ENCODE measurements at regions not wholly inside any gene's neighbourhood (a gene's known extent, or its start where the extent isn't known, plus 50 kb on each side); places are given as distances from the start of the nearest gene placed in this dataset.

DNA sequence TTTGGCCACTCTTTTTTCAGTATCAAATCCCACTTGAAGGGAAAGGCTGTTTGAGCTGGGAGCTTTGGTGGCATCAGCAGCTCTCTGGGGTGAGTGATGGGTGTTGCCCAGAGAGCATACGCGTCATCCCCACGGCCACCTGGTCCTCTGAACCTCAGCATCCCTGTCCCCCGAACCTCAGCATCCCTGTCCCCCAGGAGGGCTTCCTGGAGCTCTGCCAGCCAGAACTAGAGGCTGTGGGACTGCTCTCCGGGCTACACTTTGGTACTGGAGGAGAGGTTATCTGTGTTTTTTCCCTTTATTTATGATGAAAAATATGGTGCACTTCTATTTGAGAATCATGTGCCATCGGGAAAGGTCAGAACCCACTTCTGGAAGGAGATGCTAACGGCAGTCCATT, 131.5 kb upstream of the RTL1 start:
- Histone ChIP-seq H3K9ac (ENCODE audit: low read length) (no peak overlapping the region), H3K9me3 (ENCODE audit: control insufficient read depth, low read length) (no peaks in the 10 kb centered on the region), H3K27me3 (replicated peaks; ENCODE audit: control insufficient read depth, insufficient read depth, low read length) (no peaks in the 10 kb centered on the region), H3K4me3 (ENCODE audit: low read length) (no peak overlapping the region), H3K4me1 (ENCODE audit: control insufficient read depth, insufficient read depth, low read length) (no peaks in the 10 kb centered on the region), H3K36me3 (ENCODE audit: control insufficient read depth, insufficient read depth, low read length, severe bottlenecking) (peaks cover 62% of the 10 kb centered on the region)
- no peak for DNase-seq (ENCODE audit: low read depth)

GRCh38 chr14:101035466-101036225, 132.1 kb upstream of the RTL1 start:
- Histone ChIP-seq H3K36me3 (ENCODE audit: control insufficient read depth, insufficient read depth, low read length, severe bottlenecking) (peaks cover 65% of the 10 kb centered on the region), H3K4me1 (ENCODE audit: control insufficient read depth, insufficient read depth, low read length) (no peaks in the 10 kb centered on the region), H3K27me3 (replicated peaks; ENCODE audit: control insufficient read depth, insufficient read depth, low read length) (no peaks in the 10 kb centered on the region), H3K9ac (ENCODE audit: low read length) (no peak overlapping the region), H3K9me3 (ENCODE audit: control insufficient read depth, low read length) (no peaks in the 10 kb centered on the region), H3K4me3 (ENCODE audit: low read length) (no peak overlapping the region)
- no peak for DNase-seq (ENCODE audit: low read depth)

DNA sequence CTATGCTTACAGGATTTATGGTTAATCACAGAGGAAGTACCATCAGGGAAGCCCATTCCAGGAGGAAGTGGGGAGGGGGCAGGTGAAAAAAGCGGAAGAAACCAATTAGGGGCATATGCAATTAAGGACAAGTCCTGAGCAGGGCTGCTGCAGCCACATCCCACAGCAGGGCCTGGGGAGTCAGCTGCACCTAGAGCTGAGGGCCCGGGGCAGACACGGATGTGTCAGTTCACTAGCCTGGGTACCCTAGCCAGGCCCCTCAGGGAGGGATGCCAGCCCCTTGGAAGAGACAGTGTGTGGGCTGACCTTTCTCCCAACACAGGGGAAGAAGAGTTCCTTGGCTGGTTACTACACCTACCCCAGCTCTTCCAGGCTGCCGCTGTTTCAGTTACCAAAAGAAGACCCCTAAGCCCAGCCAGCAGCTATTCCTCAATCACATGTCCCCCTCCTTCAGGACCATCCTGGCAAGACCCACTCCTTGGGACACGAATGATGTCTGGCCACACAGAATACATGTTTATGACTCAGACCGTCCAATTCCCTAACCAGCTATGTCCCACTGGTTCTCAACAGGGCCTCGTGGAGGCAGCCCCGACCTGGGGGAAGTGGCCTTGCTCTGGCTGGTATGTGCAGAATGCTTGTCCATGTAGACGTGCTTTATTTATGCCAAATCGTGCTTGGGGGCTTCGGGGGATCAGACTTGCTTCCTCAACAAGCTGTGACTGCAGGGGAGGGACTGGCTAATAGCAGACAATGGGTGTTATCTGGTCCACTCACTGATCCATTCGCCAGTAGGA, 133.7 kb upstream of the RTL1 start:
- Histone ChIP-seq H3K36me3 (ENCODE audit: control insufficient read depth, insufficient read depth, low read length, severe bottlenecking) (peaks cover 61% of the 10 kb centered on the region), H3K27me3 (replicated peaks; ENCODE audit: control insufficient read depth, insufficient read depth, low read length) (no peaks in the 10 kb centered on the region), H3K9me3 (ENCODE audit: control insufficient read depth, low read length) (no peaks in the 10 kb centered on the region), H3K9ac (ENCODE audit: low read length) (no peak overlapping the region), H3K4me3 (ENCODE audit: low read length) (no peak overlapping the region), H3K4me1 (ENCODE audit: control insufficient read depth, insufficient read depth, low read length) (no peaks in the 10 kb centered on the region)
- DNase-seq (ENCODE audit: low read depth) = no peak

DNA sequence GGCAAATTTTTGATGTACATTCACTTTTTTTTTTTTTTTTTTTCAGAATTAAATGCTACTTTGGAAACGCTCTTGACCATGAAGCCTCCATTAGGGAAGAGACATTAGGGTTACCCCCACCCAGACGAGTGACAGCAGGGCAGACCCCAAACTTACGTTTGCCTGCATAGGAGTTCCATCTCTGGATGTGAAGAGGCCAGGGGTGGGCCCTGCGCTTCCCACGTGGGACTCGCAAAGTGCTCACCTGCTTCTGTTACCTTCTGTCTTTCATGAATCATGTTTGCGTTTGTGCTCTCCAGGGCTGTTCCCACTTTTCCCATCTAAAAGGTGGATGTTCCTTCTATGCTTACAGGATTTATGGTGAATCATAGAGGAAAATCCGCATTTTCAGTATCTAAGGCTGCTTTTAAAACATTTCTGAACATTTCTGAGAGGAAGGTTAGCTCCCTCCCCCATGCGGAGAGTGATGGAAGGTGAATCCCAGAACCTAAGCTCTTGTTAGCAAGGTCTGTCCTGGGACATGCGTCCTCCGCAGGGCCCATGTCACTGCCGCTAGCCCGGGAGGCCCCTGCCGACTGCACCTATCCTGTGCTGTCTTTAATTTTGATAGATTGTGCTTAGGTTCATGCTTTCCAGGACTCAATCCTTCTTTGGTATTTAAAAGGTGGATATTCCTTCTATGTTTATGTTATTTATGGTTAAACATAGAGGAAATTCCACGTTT, 135.7 kb upstream of the RTL1 start:
- H3K9me3 ChIP-seq (ENCODE audit: control insufficient read depth, low read length) = no peaks in the 10 kb centered on the region
- H3K27me3 ChIP-seq (replicated peaks; ENCODE audit: control insufficient read depth, insufficient read depth, low read length) = no peaks in the 10 kb centered on the region
- DNase-seq (ENCODE audit: low read depth) = no peak
- no peaks in the 10 kb centered on the region for H3K4me1 ChIP-seq (ENCODE audit: control insufficient read depth, insufficient read depth, low read length)
- no peak overlapping the region for H3K9ac ChIP-seq (ENCODE audit: low read length)
- no peak overlapping the region for H3K4me3 ChIP-seq (ENCODE audit: low read length)
- peaks cover 59% of the 10 kb centered on the region for H3K36me3 ChIP-seq (ENCODE audit: control insufficient read depth, insufficient read depth, low read length, severe bottlenecking)

GRCh38 chr14:101039755-101040138, 136.2 kb upstream of the RTL1 start:
- Histone ChIP-seq H3K27me3 (replicated peaks; ENCODE audit: control insufficient read depth, insufficient read depth, low read length) (no peaks in the 10 kb centered on the region), H3K4me1 (ENCODE audit: control insufficient read depth, insufficient read depth, low read length) (no peaks in the 10 kb centered on the region), H3K9me3 (ENCODE audit: control insufficient read depth, low read length) (no peaks in the 10 kb centered on the region), H3K36me3 (ENCODE audit: control insufficient read depth, insufficient read depth, low read length, severe bottlenecking) (peaks cover 61% of the 10 kb centered on the region), H3K4me3 (ENCODE audit: low read length) (no peak overlapping the region), H3K9ac (ENCODE audit: low read length) (no peak overlapping the region)
- no peak for DNase-seq (ENCODE audit: low read depth)

DNA sequence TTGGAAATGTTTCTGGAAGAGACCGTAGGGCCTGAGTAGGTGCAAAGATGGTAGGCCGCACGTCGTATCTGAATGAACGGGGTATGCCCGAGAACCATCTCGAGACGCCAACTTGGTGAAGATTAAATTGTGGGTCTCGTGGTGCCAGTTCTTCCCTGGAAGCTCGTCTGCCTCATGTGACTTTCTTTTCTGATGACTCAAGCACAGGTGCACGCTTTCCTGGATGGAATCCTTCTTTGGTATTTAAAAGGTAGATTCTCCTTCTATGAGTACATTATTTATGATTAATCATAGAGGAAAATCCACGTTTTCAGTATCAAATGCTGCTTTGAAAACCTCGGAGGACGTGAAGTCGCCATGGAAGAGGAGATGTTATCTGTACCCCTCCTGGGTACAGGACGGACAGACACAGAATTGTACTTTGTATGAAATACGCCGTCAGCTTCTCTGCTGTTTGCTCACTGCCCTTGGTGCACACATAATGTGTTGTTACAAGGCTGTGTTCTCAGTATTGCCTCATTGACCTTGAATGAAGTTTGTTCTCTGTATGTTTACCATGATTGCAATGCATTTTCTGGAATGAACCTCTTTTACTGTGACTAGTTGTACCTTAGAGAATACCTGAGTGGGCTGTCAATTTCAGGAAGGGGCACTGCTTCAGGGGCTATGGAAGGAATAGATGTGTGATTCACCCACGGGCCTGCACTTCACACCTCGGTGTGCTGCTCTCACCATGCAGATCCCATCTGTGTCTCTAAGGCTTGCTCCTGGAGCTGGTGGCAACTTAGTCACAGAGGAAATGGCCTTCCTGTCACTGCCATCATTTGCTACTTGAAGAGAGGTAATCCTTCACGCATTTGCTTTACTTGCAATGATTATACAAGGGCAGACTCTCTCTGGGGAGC, 137.3 kb upstream of the RTL1 start:
- Histone ChIP-seq H3K4me3 (ENCODE audit: low read length) (no peak overlapping the region), H3K9me3 (ENCODE audit: control insufficient read depth, low read length) (no peaks in the 10 kb centered on the region), H3K36me3 (ENCODE audit: control insufficient read depth, insufficient read depth, low read length, severe bottlenecking) (peaks cover 58% of the 10 kb centered on the region), H3K9ac (ENCODE audit: low read length) (no peak overlapping the region), H3K4me1 (ENCODE audit: control insufficient read depth, insufficient read depth, low read length) (no peaks in the 10 kb centered on the region), H3K27me3 (replicated peaks; ENCODE audit: control insufficient read depth, insufficient read depth, low read length) (no peaks in the 10 kb centered on the region)
- no peak for DNase-seq (ENCODE audit: low read depth)

DNA sequence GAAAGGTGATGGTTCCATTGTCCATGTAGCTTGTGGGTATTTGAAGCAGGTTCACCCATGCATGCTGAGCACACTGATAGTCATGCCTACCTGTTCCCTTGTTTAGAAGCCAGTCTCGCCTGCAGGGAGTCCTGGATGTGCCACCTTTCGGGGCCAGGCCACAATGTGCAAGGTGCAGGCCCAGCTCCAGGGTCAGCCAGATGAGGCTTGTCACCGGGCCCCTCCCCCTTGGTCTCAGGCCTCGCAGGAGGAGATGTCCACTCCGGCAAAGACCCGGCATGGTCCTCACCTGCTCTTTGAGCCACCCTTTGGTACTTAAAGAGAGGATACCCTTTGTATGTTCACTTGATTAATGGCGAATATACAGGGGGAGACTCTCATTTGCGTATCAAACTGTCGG, 140.4 kb upstream of the RTL1 start:
- Histone ChIP-seq H3K36me3 (ENCODE audit: control insufficient read depth, insufficient read depth, low read length, severe bottlenecking) (peaks cover 62% of the 10 kb centered on the region), H3K4me1 (ENCODE audit: control insufficient read depth, insufficient read depth, low read length) (no peaks in the 10 kb centered on the region), H3K9me3 (ENCODE audit: control insufficient read depth, low read length) (no peaks in the 10 kb centered on the region), H3K27me3 (replicated peaks; ENCODE audit: control insufficient read depth, insufficient read depth, low read length) (no peaks in the 10 kb centered on the region), H3K9ac (ENCODE audit: low read length) (no peak overlapping the region), H3K4me3 (ENCODE audit: low read length) (no peak overlapping the region)
- no peak for DNase-seq (ENCODE audit: low read depth)

- no peaks in the 10 kb centered on the region for H3K4me1 ChIP-seq (ENCODE audit: control insufficient read depth, insufficient read depth, low read length)
- no peak overlapping the region for H3K9ac ChIP-seq (ENCODE audit: low read length)
- H3K9me3 ChIP-seq (ENCODE audit: control insufficient read depth, low read length) = no peaks in the 10 kb centered on the region
- DNase-seq (ENCODE audit: low read depth) = no peak
- H3K36me3 ChIP-seq (ENCODE audit: control insufficient read depth, insufficient read depth, low read length, severe bottlenecking) = peaks cover 61% of the 10 kb centered on the region
- no peaks in the 10 kb centered on the region for H3K27me3 ChIP-seq (replicated peaks; ENCODE audit: control insufficient read depth, insufficient read depth, low read length)
- no peak overlapping the region for H3K4me3 ChIP-seq (ENCODE audit: low read length)
Measured at GRCh38 chr14:101044741-101045140, 141.2 kb upstream of the RTL1 start.

GRCh38 chr14:101045511-101045910, 142.0 kb upstream of the RTL1 start:
- Histone ChIP-seq H3K9me3 (ENCODE audit: control insufficient read depth, low read length) (no peaks in the 10 kb centered on the region), H3K4me1 (ENCODE audit: control insufficient read depth, insufficient read depth, low read length) (no peaks in the 10 kb centered on the region), H3K36me3 (ENCODE audit: control insufficient read depth, insufficient read depth, low read length, severe bottlenecking) (peaks cover 55% of the 10 kb centered on the region), H3K27me3 (replicated peaks; ENCODE audit: control insufficient read depth, insufficient read depth, low read length) (no peaks in the 10 kb centered on the region), H3K9ac (ENCODE audit: low read length) (no peak overlapping the region), H3K4me3 (ENCODE audit: low read length) (no peak overlapping the region)
- DNase-seq (ENCODE audit: low read depth) = no peak

- no peaks in the 10 kb centered on the region for H3K27me3 ChIP-seq (replicated peaks; ENCODE audit: control insufficient read depth, insufficient read depth, low read length)
- peaks cover 56% of the 10 kb centered on the region for H3K36me3 ChIP-seq (ENCODE audit: control insufficient read depth, insufficient read depth, low read length, severe bottlenecking)
- no peak for DNase-seq (ENCODE audit: low read depth)
- H3K4me3 ChIP-seq (ENCODE audit: low read length) = no peak overlapping the region
- H3K9me3 ChIP-seq (ENCODE audit: control insufficient read depth, low read length) = no peaks in the 10 kb centered on the region
- no peaks in the 10 kb centered on the region for H3K4me1 ChIP-seq (ENCODE audit: control insufficient read depth, insufficient read depth, low read length)
- no peak overlapping the region for H3K9ac ChIP-seq (ENCODE audit: low read length)
Measured at GRCh38 chr14:101046071-101046470, 142.5 kb upstream of the RTL1 start.

All from adipocyte (in vitro differentiated cells).